ENCODE measurements at regions not wholly inside any gene's neighbourhood (a gene's known extent, or its start where the extent isn't known, plus 50 kb on each side); places are given as distances from the start of the nearest gene placed in this dataset.

DNA sequence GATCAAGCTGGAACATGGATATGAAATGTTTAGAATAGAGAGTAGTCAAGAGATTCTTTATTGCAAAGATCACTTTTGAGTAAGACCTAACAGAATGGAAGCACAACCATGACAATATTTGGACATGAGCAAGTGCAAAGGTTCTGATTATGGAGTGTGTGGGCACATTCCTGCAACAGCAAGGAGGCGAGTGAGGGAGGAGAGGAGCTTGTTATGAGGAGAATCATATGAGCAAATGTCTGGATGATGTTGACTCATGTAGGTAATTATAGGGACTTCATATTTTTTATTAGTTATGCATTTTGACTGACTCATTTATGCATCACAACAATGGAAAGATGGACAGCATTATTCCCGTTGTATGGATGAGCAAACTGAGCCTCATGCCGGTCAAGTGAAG is 100.8 kb upstream of the SLC35B3 start:
- DNase-seq: no peak

DNA sequence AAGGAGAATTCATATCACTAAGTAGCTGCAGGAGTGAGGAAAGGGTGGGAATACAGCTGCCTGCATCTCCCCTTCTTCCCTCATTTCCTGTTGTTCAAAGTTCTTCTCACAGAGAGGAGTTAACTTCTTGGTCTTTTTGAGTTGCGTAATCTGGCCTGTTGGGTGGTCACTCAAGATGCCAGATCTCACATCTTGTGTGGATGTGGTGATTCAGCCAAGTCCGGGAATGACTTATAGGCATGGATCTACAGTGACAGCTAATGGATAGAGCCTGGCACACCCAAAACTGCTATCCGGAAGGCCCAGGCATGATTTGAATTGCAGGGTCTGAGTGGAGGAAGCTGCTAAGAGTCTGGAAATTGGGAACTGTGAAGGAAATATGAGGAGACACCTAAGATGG is 100.2 kb upstream of the SLC35B3 start:
- DNase-seq: no peak

DNA sequence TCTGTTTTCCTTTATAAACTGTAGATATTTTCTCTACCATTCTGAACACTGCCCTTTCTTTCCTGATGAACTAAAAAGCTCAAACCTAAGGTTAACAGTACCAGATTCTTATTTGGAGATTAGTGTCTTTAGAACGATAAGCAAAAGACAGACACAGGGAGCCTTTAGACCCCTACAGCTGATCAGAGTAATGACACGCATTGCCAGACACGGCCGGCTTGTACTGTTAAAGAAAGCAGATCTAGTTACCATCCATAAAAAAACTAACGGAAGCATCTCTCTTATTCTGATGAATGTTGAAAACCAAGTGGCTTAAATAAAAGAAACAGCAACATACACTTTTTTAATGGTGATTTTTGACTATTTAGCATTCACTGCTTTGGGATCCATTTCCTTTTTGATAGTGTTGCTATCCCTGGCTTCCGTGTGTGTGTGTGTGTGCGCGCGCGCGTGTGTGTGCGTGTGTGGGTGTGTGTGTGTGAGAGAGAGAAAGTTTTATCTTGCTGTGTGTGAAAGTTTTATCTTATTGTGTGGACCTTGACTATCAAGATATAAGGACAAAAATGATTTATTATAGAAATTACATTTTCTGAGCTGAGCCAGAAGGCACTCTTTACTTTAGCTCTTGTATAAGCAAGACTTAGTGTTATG is 95.6 kb upstream of the SLC35B3 start:
- DNase-seq: no peak

DNA sequence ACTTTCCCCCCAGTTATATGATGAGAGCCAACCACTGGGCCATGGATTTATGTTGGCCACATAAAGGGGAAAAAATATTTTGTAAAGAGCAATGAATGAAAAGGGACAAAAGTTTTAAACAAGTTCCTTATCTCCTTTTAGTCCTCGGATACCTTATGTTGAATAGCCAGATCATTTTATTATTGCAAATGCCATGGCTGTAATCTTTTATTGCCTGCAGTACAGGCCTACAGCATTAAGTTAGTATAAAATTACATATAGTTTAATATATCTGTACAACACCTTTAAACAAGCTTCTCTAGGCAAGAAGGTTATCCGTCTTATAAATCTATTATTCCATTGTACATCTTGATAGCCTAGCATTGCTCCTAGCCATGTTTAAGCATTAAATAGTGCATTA is 93.9 kb upstream of the SLC35B3 start:
- DNase-seq: no peak

DNA sequence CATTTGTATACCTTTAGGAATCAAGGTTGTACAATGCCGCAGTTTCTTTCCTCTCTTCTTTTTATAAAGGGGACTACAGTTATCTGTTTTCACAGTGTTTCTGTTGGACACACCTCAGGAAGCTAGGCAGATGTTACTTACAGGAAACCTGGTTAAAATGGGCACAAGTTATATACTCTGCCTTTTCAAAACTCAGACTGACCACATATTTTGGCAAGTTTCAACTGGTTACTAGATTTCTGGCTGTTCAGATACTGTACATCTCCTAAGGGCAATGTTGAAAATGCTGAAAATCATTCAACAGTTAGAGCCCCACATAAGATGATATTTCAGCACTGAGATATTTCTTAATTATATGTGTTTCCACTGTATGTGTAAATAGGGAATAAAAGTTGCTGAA is 92.5 kb upstream of the SLC35B3 start:
- DNase-seq: no peak

DNA sequence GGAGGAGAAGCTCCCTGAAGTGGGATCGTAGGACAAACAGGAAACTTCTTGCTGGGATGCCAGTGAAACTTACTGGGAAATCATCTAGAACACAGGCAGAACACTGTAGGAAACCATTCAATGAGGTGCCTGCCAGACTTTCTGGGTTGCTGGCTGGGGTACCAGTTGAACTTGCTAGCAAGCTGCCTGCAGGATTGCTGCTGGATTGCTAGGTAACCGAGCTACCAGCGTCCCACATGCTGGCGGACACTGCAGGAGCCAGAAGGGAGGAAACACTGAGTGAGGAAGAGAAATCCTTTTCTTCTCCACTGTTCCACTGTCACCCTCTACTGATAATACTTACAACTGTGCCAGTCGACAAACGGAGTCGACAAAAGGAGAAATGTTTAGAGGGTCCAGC is 91.3 kb upstream of the SLC35B3 start:
- no peak for DNase-seq

DNA sequence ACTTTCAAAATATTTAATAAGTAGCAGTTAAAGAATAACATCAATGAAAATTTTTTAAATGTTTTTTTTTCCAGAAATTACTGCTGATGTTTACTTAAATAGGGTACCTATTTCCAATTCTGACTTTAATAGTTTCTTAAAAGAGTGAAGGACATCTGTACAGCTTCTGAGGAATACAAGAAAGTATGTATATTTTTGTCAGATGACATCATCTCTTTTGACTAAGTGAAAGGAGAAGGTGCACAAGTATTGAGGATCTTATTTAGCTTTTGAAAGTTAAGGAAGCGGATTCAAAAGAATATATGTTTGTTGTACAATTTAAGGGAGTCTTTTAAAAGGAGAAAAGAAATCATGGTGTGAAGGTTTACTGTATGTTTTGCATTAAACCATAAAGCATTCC is 90.0 kb upstream of the SLC35B3 start:
- DNase-seq: no peak

DNA sequence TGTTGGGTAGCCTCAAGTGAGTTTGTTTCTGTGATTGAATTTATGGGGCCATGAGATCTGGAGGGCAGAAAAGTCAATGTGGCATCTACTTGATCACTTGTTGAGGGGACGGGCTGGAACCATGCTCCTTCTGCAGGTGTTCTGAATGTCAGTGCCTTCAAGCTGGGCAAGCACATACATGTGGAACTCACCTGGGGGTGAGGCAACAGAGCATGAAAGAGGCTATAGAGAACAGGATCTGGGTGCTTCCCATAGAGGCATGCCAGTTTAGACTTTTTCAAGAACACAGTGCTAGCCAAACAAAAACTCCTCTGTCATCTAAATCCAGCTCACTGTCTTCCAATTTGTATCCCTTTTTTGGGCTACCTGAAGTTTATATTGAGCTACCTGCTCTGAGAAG is 77.8 kb upstream of the SLC35B3 start:
- no peak for DNase-seq

DNA sequence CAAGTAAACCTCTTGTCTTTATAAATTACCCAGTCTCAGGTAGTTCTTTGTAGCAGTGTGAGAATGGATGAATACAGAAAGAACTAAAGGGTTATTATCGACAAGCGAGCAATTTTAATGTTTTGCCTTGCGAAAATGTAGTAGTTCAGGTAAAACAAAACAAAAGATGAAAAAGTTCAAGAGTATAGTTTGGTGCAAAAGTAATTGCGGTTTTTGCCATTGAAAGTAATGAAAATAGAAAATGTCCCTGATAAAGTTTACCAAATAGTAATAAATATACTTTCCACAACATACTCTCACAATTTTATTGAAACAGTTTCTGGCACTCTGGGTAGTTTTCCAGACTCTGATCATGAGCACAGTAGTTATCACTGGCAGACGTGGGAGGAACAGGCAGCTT is 71.9 kb upstream of the SLC35B3 start:
- DNase-seq: no peak

DNA sequence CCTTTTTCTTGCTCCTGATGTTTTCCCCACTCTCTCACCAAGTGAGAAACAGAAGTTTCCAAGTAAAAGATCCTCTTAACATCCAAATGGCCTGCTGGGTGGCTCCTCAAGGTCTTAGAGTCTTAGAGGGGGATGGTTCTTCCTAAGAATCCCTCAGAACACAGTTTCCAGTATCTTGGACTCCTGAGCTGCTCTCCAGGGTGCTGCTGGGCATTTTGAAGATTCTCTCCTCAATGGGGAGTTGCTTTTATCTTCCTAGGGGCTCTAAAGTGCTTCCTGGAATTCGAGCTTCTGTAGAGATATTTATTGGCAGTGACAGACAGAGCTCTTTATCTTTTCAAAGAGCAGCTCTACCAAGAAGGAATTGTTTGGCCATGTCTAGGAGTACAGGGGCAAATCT is 70.8 kb upstream of the SLC35B3 start:
- no peak for DNase-seq

DNA sequence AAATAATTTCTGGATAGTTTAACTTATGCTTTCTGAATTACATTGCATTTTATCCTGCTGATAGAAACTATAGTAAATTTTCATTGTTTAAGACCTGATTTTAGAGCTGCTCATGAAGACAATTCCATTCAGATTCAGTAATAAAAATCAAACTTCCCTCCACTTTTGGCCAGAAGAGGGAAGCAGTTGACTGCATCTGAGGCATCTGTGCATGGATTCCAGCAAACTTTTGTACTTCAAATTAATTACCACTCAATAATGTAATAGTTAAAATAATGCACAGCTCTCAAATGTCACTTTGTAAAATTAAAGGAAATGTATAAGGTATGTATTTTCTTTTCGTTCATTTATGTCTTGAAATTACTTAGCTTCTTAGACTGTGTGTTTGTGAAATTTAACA is 64.2 kb upstream of the SLC35B3 start:
- DNase-seq: no peak

DNA sequence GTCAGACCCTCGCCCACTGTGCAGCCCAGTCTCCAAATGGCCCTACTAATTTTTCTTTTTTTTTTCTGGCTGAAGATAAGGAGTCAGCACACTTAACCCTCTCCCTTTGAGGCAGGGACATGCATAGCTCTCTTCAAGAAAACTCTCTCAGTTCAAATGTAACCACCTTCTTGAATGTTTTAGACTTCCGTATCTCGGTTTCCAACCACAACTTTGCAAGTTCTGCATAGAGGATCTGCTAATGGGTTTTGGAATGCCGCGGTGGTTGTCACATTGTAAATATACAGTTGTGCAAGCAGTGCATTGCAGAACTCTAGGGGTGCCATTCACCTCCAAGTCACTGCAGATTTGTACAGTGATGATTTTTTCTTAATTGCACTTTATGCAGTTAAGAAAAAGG is 59.4 kb upstream of the SLC35B3 start:
- DNase-seq: no peak

DNA sequence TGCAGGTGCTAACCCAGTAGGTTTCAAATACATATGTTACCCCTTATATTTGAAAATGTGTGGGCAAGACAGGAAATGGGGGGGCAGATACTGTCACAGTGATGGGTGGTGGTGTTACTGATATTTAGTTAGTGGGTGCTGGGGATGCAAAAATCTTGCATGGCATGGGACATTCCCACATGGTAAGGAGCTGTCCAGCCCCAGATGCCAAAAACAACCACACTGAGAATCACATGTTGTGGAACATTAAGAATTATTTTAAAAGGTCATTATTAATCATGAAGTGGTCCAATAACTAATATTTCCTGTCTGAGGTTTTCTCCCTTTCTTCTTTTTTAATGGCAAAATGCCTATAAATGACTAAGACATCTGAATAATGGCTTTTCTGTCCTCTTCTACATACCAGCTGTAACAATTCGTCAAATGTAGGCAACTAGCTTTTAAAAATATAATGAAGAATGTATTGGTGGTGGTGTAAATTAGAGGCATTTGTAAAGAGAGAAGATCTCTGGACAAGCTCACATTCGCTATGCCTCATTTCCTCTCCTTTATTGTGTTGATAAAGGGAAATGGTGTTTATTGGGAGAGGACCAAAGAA is 57.3 kb upstream of the SLC35B3 start:
- DNase-seq: no peak

Data from DMS153 (cell line).